Stimulated activated CD8-positive, alpha-beta memory T cell treated with anti-CD3 and anti-CD28 coated beads, Interleukin-2, amount 100 ng/mL, for 1 hour (primary cell): ENCODE measurements at regions not wholly inside any gene's neighbourhood (a gene's known extent, or its start where the extent isn't known, plus 50 kb on each side); places are given as distances from the start of the nearest gene placed in this dataset.
"Not testable (repeated sequence)": the region's sequence is repeated elsewhere in the genome, so short reads cannot be mapped to it uniquely, and the experiment has no call there.

ENCODE experiments used
- DNase-seq, 2 donors: peaks; one replicate each; pipeline ENCODE4 v3.0.0-alpha.2; 2020; ENCODE audit warnings: low read depth in 2 of 2

- DNase-seq = no peak
These were observed 154.0 kb downstream of the MATN1 start for GRCh38 chr1:30569384-30569783.

- no peak for DNase-seq
These were observed 160.8 kb downstream of the MATN1 start for GRCh38 chr1:30562559-30562958.

DNA sequence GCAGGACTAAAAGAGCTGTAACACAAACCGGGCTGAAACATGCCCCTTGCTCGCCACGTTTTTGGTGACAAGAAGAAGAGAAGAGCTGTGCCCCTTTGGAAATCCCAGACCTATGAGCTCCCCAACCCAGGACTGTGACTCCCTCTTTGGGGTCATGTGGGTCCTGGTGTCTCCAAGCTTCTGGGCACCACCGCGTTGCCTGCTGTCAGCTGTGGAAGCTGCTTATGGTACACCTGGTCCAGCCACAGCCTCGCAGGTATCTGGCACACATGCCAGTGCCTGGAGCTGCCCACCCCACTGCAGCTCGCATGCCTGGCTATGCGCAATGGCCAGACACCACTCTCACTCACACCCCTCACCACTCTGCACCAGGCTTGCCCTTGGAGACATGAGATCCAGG is 171.8 kb downstream of the MATN1 start:
- DNase-seq = no peak

DNA sequence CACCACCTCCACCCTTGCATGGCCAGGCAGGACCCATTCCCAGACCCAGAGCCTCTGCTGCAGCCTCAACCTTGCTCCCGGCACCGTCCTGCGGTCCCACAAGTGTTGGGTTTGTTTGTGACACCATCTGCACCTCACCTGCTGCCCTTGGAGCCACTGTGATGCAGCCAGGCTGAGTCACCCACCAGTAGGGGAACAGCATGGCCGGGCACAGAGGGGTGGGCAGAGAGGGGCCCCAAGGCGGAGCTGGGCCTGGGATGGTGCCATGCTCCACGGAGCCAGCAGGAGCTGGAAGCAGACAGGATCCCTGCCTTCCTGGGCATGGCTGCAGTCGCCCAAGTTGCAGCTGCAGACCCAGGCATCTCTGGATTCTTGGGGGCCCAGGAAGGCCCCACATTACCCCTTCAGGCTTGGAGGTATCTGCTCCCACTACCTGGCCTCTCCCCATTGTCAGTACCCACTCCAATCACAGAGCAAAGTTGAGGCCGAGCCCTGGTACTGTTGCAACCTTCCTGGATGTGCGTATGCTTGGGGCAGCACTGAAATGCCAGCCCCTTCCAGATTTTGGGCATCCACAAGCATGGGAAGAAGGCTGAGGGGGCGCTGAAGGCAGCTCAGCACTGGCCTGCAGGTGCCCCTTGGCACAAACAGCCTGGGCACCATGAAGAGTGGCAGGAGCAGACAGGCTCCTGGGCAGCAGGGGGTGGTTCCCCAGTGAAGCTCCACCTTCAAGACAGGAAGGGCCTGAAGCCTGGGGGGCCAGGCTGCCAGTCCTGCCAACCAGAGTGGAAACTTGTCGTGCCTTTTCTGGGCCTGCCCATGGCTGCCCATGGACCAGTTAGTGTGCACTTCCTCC is 172.8 kb downstream of the MATN1 start:
- DNase-seq = no peak

DNA sequence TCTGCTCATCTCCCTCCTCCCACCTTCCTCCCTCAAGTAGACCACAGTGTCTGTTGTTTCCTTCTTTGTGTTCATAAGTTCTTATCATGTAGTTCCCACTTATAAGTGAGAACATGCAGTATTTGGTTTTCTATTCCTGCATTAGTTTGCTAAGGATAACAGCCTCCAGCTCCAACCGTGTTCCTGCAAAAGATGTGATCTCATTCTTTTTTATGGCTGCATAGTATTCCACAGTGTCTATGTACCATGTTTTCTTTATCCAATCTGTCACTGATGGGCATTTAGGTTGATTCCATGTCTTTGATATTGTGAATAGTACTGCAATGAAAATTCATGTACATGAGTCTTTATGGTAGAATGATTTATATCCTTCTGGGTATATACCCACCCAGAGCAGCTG is 173.5 kb downstream of the MATN1 start:
- DNase-seq = not testable (repeated sequence)

GRCh38 chr1:30548294-30548693 is 175.1 kb downstream of the MATN1 start:
- no peak for DNase-seq

DNA sequence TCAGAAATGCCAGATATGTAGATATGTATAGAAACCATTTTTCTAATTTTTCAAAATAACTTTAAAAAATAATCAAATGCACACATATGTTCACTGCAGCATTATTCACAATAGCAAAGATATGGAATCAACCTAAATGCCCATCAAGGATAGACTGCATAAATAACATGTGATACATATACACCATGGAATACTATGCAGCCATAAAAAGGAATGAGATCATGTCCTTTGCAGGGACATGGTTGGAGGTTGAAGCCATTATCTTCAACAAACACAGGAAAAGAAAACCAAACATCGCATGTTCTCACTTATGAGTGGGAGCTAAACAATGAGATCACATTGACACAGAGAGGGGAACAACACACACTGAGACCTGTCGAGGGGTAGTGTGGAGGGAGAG is 176.1 kb downstream of the MATN1 start:
- not testable (repeated sequence) for DNase-seq

GRCh38 chr1:30545365-30545764 is 178.0 kb downstream of the MATN1 start:
- no peak for DNase-seq

GRCh38 chr1:30541721-30542485 is 181.5 kb downstream of the MATN1 start:
- DNase-seq = no peak

- no peak for DNase-seq
These were observed 182.7 kb downstream of the MATN1 start for GRCh38 chr1:30540611-30541192.

- DNase-seq = no peak
These were observed 183.5 kb downstream of the MATN1 start for GRCh38 chr1:30539884-30540283.

DNA sequence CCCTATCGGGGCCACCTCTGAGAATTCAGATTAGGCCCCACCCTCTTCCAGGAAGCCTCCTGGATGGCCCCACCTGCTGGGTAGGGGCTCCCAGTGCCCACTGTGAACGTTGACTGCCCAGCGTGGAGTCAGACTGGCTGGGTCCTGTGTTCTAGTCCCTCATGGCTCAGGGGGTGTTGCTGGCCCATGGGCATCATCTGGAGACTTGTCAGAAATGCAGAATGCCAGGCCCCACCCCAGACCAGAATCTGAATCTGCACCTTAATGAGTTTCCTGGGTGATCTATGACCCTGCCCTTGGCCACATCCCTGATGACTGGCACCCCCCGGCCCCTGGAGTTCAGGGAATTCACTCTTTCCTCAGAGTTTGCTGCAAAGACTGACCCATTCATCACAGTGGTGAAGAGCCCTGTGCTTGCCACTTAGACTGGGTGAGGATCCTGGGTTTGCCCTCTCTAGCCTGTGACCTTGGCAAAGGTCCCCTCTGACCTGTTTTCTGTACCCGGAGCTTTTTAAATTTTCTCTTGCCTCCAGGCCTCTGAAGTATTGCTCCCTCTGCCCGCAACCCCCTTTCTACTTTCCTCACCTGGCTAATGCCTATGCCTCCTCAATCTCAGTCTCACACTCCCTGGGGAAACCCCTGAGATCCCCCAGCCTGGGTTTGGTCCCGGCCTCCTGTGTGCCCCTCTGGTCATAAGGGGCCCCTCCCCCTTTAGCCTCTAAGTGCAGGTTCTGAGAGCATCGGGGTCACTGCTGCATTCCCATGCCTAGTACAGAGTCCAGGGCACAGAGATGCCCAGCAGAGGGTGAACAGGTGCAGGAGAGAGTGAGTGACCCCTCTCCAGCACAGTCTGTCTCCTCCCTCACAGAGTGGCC is 184.2 kb downstream of the MATN1 start:
- no peak for DNase-seq

DNA sequence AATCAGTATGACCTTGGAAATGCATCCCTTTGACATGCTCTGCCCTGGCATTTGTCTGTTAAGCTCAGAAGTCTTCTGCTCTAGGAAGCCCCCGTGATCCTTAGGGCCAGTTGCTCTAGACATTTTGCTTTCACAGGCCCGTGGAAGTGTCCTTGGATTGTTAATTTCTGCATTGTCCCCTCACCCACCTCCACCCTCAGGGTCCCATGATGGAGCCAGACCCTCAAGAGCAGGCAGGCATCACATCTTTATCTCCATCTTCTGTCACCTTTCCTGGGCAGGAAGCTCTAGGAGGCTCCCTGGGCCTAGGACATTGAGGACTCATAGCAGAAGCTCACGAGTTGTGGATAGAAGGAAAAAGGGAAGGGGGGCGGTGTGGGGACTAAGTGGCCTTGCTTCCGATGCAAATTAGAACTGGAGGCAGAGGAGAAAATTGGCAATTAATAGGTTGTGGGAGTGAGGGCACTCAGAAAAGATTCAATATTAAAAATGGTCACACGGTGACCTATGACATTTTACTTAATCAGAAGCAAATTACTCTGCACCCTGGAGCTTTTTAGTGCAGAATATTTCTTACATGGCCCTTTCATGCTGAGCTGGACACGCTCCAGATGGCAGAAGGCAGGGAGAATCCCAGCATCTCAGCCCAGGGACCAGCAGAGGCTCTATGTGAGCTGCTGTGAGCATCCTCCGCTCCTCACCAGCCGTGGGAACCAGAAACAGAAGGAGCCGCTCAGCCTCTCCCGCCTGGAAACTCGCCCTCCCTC is 185.0 kb downstream of the MATN1 start:
- no peak for DNase-seq

DNA sequence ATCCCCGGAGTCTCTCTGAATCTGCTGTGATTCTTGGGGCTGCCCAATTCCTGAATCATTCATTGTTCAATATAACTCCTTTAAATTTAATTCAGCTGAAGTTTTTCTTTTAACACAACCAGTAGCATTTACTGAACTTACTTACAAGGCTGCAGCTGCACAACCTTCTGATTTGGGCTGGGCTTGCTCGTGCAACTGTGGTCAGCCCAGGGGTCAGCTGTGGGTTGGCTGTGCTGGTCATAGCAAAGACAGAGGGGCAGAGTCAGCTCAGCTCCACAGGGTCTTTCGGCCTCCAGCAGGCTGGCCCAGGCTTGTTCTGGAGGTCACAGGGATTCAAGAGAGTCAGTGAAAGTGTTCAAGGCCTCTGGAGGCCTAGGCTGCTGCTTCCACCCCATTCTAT is 186.1 kb downstream of the MATN1 start:
- DNase-seq = no peak

- no peak for DNase-seq
These were observed 186.9 kb downstream of the MATN1 start for GRCh38 chr1:30536530-30536929.

DNA sequence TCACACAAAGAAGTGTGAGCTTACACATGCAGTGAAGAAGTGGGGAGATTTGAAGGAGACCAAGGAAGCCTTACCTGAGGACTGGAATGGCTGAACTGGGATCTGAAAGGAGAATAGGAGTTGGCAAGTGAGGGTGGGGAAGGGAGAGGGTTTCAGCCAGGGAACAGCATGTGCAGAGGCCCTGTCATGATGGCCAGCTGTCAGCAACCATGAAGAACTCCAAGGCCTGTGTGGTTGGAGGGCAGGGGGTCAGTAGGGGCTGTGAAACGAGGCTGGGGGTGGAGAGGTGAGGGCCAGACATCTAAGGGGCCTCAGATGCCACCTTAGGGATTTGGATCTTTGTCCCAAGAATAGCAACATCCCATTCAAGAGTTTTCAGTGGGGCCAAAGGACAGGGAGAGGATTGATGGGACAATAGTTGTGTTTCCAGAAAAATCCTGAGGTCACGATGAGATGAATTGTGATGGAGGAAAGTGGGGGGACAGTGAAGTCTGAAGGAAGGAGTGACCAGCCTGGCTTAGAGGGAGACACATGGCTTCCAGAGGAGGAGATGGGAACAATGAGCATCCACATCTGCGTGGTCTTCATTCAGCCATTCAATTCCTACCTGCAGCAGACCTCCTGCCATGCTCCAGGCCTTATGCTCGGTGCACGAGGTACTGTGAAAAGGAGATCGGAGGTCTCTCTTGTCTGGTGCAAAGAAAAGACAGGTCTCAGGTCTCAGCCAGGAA is 187.6 kb downstream of the MATN1 start:
- DNase-seq = no peak

- no peak for DNase-seq
These were observed 188.8 kb downstream of the MATN1 start for GRCh38 chr1:30534551-30534940.

DNA sequence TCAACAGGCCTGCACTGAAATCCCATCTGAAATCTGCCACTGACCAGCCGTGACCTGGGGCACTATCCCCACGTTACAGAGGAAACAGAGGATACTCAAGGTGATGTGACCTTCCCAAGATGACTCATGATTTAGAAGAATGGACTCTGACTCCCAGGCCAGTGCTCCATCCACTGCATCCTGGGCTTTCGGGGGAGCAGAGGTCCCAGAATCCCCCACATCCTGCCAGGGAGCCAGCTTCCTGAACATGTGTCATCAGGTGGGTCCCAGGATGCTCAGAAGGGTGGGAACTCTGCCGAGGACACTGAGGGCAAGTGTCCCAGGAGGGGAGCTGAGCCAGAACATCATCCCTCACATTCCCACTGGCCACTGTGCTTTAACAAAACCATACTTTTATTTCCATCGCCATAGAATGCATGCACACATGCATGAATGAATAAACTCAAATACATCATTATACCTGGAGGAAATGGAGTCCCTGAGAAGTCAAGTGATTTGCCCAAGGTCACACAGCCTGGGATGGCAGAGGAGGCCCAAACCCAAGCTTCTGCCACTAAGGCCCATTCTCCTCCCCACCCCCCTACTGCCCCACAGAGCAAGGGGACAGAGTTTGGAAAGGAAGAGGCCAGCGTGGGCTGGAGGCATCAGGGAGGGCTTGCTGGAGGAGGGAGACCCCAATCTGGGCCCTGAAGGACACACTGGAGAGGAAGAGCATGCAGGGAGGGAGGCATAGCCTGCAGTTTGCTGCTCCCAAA is 189.4 kb downstream of the MATN1 start:
- no peak for DNase-seq

DNA sequence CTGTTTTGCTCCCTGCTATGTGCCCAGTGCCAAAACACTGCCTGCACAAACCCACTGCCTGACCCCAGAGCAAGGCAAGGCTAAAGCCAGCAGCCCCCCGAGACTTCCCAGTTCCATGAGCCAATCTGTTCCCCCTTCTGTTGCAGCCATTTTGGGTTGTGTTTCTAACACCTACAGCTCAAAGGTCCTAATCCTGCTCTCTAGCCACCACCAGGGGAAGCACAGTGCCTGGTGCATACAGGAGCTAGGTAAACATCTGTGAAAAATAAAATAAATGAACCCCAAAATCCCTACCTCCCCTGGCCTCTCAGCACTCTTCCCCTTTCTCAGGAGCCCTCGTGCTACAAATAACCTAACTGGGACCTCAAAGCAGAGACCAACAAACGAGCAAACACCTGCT is 190.2 kb downstream of the MATN1 start:
- DNase-seq = no peak

- DNase-seq = no peak
These were observed 190.8 kb downstream of the MATN1 start for GRCh38 chr1:30532621-30533020.
